ENCODE measurements at regions not wholly inside any gene's neighbourhood (a gene's known extent, or its start where the extent isn't known, plus 50 kb on each side); places are given as distances from the start of the nearest gene placed in this dataset.

GRCh38 chr3:127459891-127460290 is 130.6 kb downstream of the TPRA1 start:
- no peak overlapping the region for H3K4me3 ChIP-seq (ENCODE audit: low read depth, low read length)
- TF ChIP-seq CTCF (conservative IDR thresholded peaks at IDR 0.05; ENCODE audit: low read depth, low read length), result no peak
- no peak for DNase-seq (ENCODE audit: low read depth)

GRCh38 chr3:127458696-127459604 is 131.6 kb downstream of the TPRA1 start:
- no peak for DNase-seq (ENCODE audit: low read depth)
- H3K4me3 ChIP-seq (ENCODE audit: low read depth, low read length), result no peak overlapping the region
- no peak for TF ChIP-seq CTCF (conservative IDR thresholded peaks at IDR 0.05; ENCODE audit: low read depth, low read length)

GRCh38 chr3:127457546-127458145 is 132.9 kb downstream of the TPRA1 start:
- DNase-seq (ENCODE audit: low read depth), result no peak
- no peak overlapping the region for H3K4me3 ChIP-seq (ENCODE audit: low read depth, low read length)
- TF ChIP-seq CTCF (conservative IDR thresholded peaks at IDR 0.05; ENCODE audit: low read depth, low read length), result no peak

GRCh38 chr3:127457094-127457475 is 133.4 kb downstream of the TPRA1 start:
- peak; percentile 6 for DNase-seq (ENCODE audit: low read depth)
- peak overlapping the region; percentile 54 for H3K4me3 ChIP-seq (ENCODE audit: low read depth, low read length)

GRCh38 chr3:127456471-127457093 is 134.0 kb downstream of the TPRA1 start:
- peak; percentile 1 for DNase-seq (ENCODE audit: low read depth)
- no peak for TF ChIP-seq CTCF (conservative IDR thresholded peaks at IDR 0.05; ENCODE audit: low read depth, low read length)
- peak overlapping the region; percentile 54 for H3K4me3 ChIP-seq (ENCODE audit: low read depth, low read length)

More at GRCh38 chr3:127457094-127457475, 133.4 kb downstream of the TPRA1 start:
- peak; percentile 4 for TF ChIP-seq CTCF (conservative IDR thresholded peaks at IDR 0.05; ENCODE audit: low read depth, low read length)

- peak; percentile 80 for TF ChIP-seq CTCF (conservative IDR thresholded peaks at IDR 0.05; ENCODE audit: low read depth, low read length)
- DNase-seq (ENCODE audit: low read depth), result no peak
- H3K4me3 ChIP-seq (ENCODE audit: low read depth, low read length), result peak overlapping the region; percentile 54
These were observed 134.7 kb downstream of the TPRA1 start for GRCh38 chr3:127455541-127456450.
